Amygdala (tissue), 56 donors: ENCODE measurements at regions not wholly inside any gene's neighbourhood (a gene's known extent, or its start where the extent isn't known, plus 50 kb on each side); places are given as distances from the start of the nearest gene placed in this dataset.
"Not testable (repeated sequence)": the region's sequence is repeated elsewhere in the genome, so short reads cannot be mapped to it uniquely, and the experiment has no call there.

Experiments
- DNase-seq, 56 donors: peaks; one replicate each; lab custom pipeline; 2025; lab: John Stamatoyannopoulos, UW

- DNase-seq = peak in 29 of 56 donors; percentile 12 to 80 (median 63)
Observed at GRCh38 chr9:41643571-41644279, 454.6 kb upstream of the ZNG1F start.

DNA sequence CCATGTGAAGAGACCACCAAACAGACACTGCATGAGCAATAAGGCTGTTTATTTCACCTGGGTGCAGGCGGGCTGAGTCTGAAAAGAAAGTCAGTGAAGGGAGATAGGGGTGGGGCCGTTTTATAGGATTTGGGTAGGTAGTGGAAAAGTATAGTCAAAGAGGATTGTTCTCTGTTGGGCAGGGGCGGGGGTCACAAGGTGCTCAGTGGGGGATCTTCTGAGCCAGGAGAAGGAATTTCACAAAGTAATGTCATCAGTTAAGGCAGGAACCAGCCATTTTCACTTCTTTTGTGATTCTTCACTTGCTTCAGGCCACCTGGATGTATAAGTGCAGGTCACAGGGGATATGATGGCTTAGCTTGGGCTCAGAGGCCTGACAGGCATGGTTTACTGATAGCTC is 444.6 kb upstream of the ZNG1F start:
- not testable (repeated sequence) for DNase-seq

DNA sequence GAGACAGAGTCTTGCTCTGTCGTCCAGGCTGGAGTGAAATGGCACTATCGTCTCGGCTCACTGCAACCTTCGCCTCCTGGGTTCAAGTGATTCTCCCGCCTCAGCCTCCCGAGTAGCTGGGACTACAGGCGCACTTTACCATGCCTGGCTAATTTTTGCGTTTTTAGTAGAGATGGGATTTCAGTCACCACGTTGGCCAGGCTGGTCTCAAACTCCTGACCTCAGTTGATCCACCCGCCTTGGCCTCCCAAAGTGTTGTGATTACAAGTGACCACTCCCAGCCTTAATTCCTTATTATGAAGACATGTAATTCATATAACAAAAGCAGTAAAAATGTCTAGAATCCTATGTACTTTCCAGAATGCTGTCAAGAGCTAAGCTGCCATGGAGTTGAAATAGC is 434.5 kb upstream of the ZNG1F start:
- not testable (repeated sequence) for DNase-seq

GRCh38 chr9:41619254-41619653 is 430.1 kb upstream of the ZNG1F start:
- not testable (repeated sequence) for DNase-seq

- not testable (repeated sequence) for DNase-seq
Observed at GRCh38 chr9:41606961-41607547, 417.9 kb upstream of the ZNG1F start.

DNA sequence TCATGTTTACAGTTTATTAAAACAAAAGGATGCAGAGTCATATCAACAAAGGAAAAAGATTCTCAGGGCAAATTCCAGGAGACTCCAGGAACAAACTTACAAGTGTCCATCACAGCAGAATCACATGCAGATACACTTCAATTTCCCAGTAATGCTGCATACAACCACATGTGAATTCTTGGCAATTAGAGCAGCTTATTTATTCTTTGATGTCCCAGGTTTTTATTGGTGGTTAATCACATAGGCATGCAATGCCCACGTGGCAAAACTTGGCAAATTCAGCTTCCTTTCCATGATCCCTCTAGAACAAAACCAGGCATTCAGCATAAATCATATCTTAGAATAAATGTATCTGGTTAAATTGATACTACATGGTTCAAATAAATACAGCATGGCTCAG is 376.5 kb upstream of the ZNG1F start:
- DNase-seq = not testable (repeated sequence)
